ENCODE measurements at regions not wholly inside any gene's neighbourhood (a gene's known extent, or its start where the extent isn't known, plus 50 kb on each side); places are given as distances from the start of the nearest gene placed in this dataset.

DNA sequence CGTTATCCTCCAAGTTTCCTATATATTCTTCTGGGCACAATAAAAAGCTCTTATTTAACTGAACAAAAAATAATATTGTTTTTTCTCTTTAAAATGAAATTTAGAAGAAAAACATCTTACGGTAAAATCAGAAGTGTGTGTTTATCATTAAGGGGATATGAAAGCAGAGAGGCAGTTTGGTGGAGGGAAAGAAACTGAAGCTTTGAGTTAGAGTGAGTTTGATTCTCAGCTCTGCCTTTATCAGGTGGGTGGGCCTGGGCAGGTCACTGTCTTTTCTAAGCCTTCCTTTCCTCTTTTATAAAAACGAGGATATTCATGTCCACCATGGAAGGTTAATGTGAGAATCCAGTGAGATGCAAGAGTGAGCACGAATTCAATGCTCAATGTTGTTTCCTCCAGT lies 379.8 kb upstream of the CNR1 start:
- H3K4me3 ChIP-seq (IDR thresholded peaks at IDR 0.05; ENCODE audit: insufficient read depth, low read depth, low read length) = no peak overlapping the region

DNA sequence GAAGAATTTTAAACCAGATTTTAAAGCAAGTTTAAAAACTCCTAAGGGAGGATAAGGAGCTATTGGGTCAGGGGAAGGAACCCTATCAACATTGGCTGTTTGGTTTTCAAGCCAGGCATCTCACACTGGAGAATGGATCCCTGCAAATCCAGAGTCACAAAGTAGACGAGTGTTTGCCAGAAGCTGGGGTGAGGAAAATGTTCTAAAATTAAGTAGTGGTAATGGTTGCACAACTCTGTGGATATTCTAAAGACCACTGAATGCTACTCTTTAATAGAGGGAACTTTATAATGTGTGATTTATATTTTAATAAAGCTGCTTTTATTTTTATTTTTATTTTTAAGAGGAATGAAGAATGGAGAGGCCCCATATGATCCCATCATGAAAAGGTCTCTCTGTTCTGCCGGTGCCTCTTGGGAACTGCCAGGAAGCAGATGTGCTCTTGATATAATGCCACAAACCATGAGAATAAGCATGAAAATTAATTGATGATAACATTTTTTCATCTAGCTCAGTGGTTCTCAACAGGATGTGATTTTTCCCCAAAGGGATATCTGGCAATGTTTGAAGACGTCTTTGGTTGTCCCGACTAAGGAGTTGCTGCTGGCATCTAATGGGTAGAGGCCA lies 379.0 kb upstream of the CNR1 start:
- no peaks in the 10 kb centered on the region for H3K27me3 ChIP-seq (ENCODE audit: insufficient read depth, low read depth)
- no peak overlapping the region for H2AFZ ChIP-seq (ENCODE audit: low read depth)
- no peaks in the 10 kb centered on the region for H3K79me2 ChIP-seq (ENCODE audit: insufficient read depth, low read depth)
- no peak overlapping the region for H3K9ac ChIP-seq
- no peak overlapping the region for H3K4me3 ChIP-seq (IDR thresholded peaks at IDR 0.05; ENCODE audit: insufficient read depth, low read depth, low read length)
- H4K20me1 ChIP-seq (ENCODE audit: insufficient read depth) = no peaks in the 10 kb centered on the region
- no peak overlapping the region for H3K27ac ChIP-seq
- no peaks in the 10 kb centered on the region for H3K36me3 ChIP-seq (ENCODE audit: insufficient read depth)
- TF ChIP-seq, protein P1, sequence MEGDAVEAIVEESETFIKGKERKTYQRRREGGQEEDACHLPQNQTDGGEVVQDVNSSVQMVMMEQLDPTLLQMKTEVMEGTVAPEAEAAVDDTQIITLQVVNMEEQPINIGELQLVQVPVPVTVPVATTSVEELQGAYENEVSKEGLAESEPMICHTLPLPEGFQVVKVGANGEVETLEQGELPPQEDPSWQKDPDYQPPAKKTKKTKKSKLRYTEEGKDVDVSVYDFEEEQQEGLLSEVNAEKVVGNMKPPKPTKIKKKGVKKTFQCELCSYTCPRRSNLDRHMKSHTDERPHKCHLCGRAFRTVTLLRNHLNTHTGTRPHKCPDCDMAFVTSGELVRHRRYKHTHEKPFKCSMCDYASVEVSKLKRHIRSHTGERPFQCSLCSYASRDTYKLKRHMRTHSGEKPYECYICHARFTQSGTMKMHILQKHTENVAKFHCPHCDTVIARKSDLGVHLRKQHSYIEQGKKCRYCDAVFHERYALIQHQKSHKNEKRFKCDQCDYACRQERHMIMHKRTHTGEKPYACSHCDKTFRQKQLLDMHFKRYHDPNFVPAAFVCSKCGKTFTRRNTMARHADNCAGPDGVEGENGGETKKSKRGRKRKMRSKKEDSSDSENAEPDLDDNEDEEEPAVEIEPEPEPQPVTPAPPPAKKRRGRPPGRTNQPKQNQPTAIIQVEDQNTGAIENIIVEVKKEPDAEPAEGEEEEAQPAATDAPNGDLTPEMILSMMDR (conservative IDR thresholded peaks at IDR 0.05; ENCODE audit: low read depth, low read length) = no peak
- no peaks in the 10 kb centered on the region for H3K4me1 ChIP-seq (ENCODE audit: low read depth, poor library complexity, severe bottlenecking)
- H3K4me2 ChIP-seq = no peak overlapping the region

More for the DNA sequence above, 379.8 kb upstream of the CNR1 start:
- Histone ChIP-seq H4K20me1 (ENCODE audit: insufficient read depth) (no peaks in the 10 kb centered on the region), H3K4me2 (no peak overlapping the region), H3K79me2 (ENCODE audit: insufficient read depth, low read depth) (no peaks in the 10 kb centered on the region), H3K36me3 (ENCODE audit: insufficient read depth) (no peaks in the 10 kb centered on the region), H3K4me1 (ENCODE audit: low read depth, poor library complexity, severe bottlenecking) (no peaks in the 10 kb centered on the region), H3K27me3 (ENCODE audit: insufficient read depth, low read depth) (no peaks in the 10 kb centered on the region), H3K27ac (no peak overlapping the region), H2AFZ (ENCODE audit: low read depth) (no peak overlapping the region), H3K9ac (no peak overlapping the region)
- TF ChIP-seq, protein P1 (conservative IDR thresholded peaks at IDR 0.05; ENCODE audit: low read depth, low read length) = no peak

DNA sequence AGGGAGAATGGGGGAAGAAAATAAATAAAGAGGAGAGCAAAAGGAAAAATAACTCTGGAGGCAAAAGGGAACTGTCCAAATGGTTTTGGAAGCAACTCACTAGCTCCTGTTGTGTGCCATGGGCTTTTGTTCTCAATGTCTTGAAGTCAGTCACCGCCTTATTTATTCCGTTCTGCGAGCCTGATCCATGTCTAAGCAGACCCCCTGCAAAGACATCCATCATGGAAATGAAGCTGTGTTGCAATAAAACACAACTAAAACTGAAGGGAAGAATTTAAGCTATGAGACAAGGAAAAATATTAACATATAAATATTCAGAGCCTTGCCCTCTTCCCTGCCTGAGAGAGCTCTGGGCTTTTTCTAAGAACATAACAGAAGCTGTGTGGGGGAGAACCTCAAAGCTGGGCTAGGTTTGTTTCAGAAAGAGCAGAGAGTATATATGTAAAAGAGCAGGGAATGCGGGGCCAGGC lies 373.2 kb upstream of the CNR1 start:
- TF ChIP-seq, protein P1 (conservative IDR thresholded peaks at IDR 0.05; ENCODE audit: low read depth, low read length) = no peak
- no peak overlapping the region for H3K4me2 ChIP-seq
- no peaks in the 10 kb centered on the region for H3K27me3 ChIP-seq (ENCODE audit: insufficient read depth, low read depth)
- H3K4me1 ChIP-seq (ENCODE audit: low read depth, poor library complexity, severe bottlenecking) = no peaks in the 10 kb centered on the region
- H3K36me3 ChIP-seq (ENCODE audit: insufficient read depth) = no peaks in the 10 kb centered on the region
- H2AFZ ChIP-seq (ENCODE audit: low read depth) = no peak overlapping the region
- H3K4me3 ChIP-seq (IDR thresholded peaks at IDR 0.05; ENCODE audit: insufficient read depth, low read depth, low read length) = no peak overlapping the region
- H3K27ac ChIP-seq = no peak overlapping the region
- no peaks in the 10 kb centered on the region for H4K20me1 ChIP-seq (ENCODE audit: insufficient read depth)
- H3K79me2 ChIP-seq (ENCODE audit: insufficient read depth, low read depth) = no peaks in the 10 kb centered on the region
- H3K9ac ChIP-seq = no peak overlapping the region

DNA sequence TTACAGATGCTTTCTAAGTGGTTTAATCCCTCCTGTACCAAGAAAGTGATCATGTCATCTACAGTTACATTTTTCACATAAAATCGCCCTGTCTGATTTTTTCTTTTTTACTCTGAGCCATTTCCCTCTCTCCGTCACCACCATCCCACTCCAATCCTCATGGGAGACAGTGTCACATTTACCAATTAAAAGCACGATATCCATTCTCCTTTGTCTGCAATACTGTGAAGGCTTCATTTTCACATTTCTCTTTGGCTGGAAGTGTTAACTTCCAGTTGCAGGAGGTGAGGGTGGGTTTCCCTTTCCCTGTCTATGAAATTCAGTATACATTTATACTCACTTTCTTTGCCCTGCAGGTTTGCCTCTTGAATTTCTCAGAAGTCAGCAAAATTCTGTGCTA lies 372.7 kb upstream of the CNR1 start:
- TF ChIP-seq, protein P1 (conservative IDR thresholded peaks at IDR 0.05; ENCODE audit: low read depth, low read length) = no peak
- no peak overlapping the region for H3K9ac ChIP-seq

More for the DNA sequence above, 372.7 kb upstream of the CNR1 start:
- Histone ChIP-seq H3K4me3 (IDR thresholded peaks at IDR 0.05; ENCODE audit: insufficient read depth, low read depth, low read length) (no peak overlapping the region), H3K27ac (no peak overlapping the region), H3K27me3 (ENCODE audit: insufficient read depth, low read depth) (no peaks in the 10 kb centered on the region), H3K36me3 (ENCODE audit: insufficient read depth) (no peaks in the 10 kb centered on the region), H3K4me2 (no peak overlapping the region), H3K4me1 (ENCODE audit: low read depth, poor library complexity, severe bottlenecking) (no peaks in the 10 kb centered on the region), H3K79me2 (ENCODE audit: insufficient read depth, low read depth) (no peaks in the 10 kb centered on the region), H4K20me1 (ENCODE audit: insufficient read depth) (no peaks in the 10 kb centered on the region), H2AFZ (ENCODE audit: low read depth) (no peak overlapping the region)

Measured in KMS-11 (cell line).